CD4-positive, alpha-beta T cell (primary cell): ENCODE measurements at regions not wholly inside any gene's neighbourhood (a gene's known extent, or its start where the extent isn't known, plus 50 kb on each side); places are given as distances from the start of the nearest gene placed in this dataset.

Source experiments
- ATAC-seq: fragments of 200-7000 bp; cut with Tn5 transposase; one replicate; pipeline ENCODE4 v1.10.0; 2022; ENCODE audit warnings: mild to moderate bottlenecking; ENCODE audit not compliant: poor library complexity
- CTCF ChIA-PET: fragments of 350-600 bp; sonication (Branson Sonifier 250); formaldehyde crosslinking; loops from one replicate; lab custom pipeline; 2021; ENCODE audit warnings: antibody characterized with exemption, inconsistent platforms; lab: Charles Lee
- POLR2A ChIA-PET: fragments of 350-600 bp; sonication (Branson Sonifier 250); formaldehyde crosslinking; loops from one replicate; lab custom pipeline; 2021; ENCODE audit warnings: antibody characterized with exemption, inconsistent platforms; lab: Charles Lee
- DNase-seq, 14 experiments: peaks; one replicate each; pipeline ENCODE4 v3.0.0-alpha.2; 2013 to 2020; ENCODE audit warnings: mixed read lengths in 2 of 14
- H3K27ac ChIP-seq, 2 donors: one replicate each; pipeline versions ENCODE4 v1.5.1 to v1.7.0; 2013; ENCODE audit warnings: low read length in 2 of 2, low read depth in 1 of 2, mild to moderate bottlenecking in 1 of 2
- H3K27me3 ChIP-seq, 2 experiments: 1 replicate in 1 of 2; 2 replicates in 1 of 2; pipeline versions ENCODE4 v1.6.1 to v1.7.0; 2013; ENCODE audit warnings: low read length in 2 of 2, control low read depth in 1 of 2, mild to moderate bottlenecking in 1 of 2, moderate library complexity in 1 of 2; ENCODE audit not compliant: insufficient read depth in 2 of 2, control insufficient read depth in 1 of 2
- H3K36me3 ChIP-seq: one replicate; pipeline ENCODE4 v1.6.1; 2013; ENCODE audit warnings: low read length, control low read depth; ENCODE audit not compliant: insufficient read depth
- H3K4me1 ChIP-seq: one replicate; pipeline ENCODE4 v1.6.1; 2013; ENCODE audit warnings: low read length, control low read depth; ENCODE audit not compliant: insufficient read depth
- H3K4me3 ChIP-seq: one replicate; pipeline ENCODE4 v1.5.1; 2013; ENCODE audit warnings: mild to moderate bottlenecking, low read length, moderate library complexity
- H3K9me3 ChIP-seq, 2 experiments: 1 replicate in 1 of 2; 2 replicates in 1 of 2; pipeline versions ENCODE4 v1.6.1 to v1.7.0; 2013; ENCODE audit warnings: low read length in 2 of 2, mild to moderate bottlenecking in 2 of 2, control low read depth in 1 of 2, moderate library complexity in 1 of 2; ENCODE audit not compliant: control insufficient read depth in 1 of 2, insufficient read depth in 1 of 2
- H3K27ac Mint-ChIP-seq: one replicate; pipeline ENCODE4 v1.8.0; 2020; ENCODE audit warnings: mixed read lengths
- H3K27me3 Mint-ChIP-seq: one replicate; pipeline ENCODE4 v1.8.0; 2021; ENCODE audit warnings: mixed read lengths
- H3K36me3 Mint-ChIP-seq: one replicate; pipeline ENCODE4 v1.8.0; 2021; ENCODE audit warnings: low read depth, mixed read lengths
- H3K4me1 Mint-ChIP-seq: one replicate; pipeline ENCODE4 v1.8.0; 2021; ENCODE audit warnings: low read depth, mixed read lengths
- H3K4me3 Mint-ChIP-seq: one replicate; pipeline ENCODE4 v1.8.0; 2020; ENCODE audit warnings: mild to moderate bottlenecking, mixed read lengths
- H3K9me3 Mint-ChIP-seq: one replicate; pipeline ENCODE4 v1.8.0; 2020; ENCODE audit warnings: mixed read lengths
- intact Hi-C, 2 experiments: fragments of 100-400 bp; cut with DNase I in 1 of 2; cut with micrococcal nuclease in 1 of 2; formaldehyde crosslinking; loops; one replicate each; pipeline versions ENCODE4 v1.15.1 to v1.9.0; 2023 to 2025; cut with DNase I, micrococcal nuclease
- TF ChIP-seq, protein P1 (sequence below): fragments of 200-600 bp; IDR thresholded peaks from one replicate; pipeline ENCODE4 v1.8.0; 2022; ENCODE audit warnings: antibody characterized with exemption, mild to moderate bottlenecking

DNA sequence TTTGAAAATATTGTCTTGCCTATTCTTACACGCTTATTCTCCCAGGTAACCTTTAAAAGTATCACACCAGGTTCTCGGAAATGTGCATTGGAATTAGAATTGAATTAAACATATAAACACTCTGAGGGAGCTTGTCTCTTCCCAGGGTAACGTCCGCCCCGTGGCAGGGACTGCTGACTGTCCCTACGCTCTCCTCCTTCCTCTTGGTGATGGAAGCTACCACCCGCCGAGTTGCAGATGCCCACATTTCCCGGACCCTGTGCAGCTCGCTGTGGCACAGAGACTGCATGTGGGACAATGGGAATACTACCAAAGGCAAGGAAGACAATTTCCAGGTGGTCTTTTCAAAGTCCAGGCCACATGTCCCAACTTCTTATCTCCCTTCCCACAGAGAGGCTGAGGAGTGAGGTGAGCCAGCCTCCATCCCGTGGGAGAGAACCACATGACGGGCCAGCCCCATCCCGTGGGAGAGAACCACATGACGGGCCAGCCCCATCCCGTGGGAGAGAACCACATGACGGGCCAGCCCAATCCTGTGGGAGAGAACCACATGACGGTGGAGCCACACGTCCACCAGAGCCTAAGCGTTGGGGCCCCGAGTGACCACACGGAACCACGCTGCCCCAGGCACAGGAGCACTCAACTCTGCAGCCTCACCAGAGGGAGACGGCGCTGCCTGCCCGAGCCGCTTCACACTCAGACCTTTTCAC lies 249.4 kb upstream of the IRX1 start:
- Histone ChIP-seq H3K4me1 (no peaks in the 10 kb centered on the region), H3K4me3 (no peak overlapping the region), H3K27me3 (no peaks in the 10 kb centered on the region), H3K27ac (no peak overlapping the region), H3K36me3 (no peaks in the 10 kb centered on the region), H3K9me3 (peaks cover 0 to 62% of the 10 kb centered on the region in 2 experiments)
- Mint-ChIP-seq H3K4me3 (no peak overlapping the region), H3K9me3 (peaks cover 9% of the 10 kb centered on the region), H3K4me1 (no peaks in the 10 kb centered on the region), H3K36me3 (no peaks in the 10 kb centered on the region), H3K27me3 (no peaks in the 10 kb centered on the region), H3K27ac (no peak overlapping the region)
- ChIA-PET POLR2A (no interaction called here), CTCF (no interaction called here)
- ATAC-seq (no peak), DNase-seq (no peak)
- intact Hi-C loops = no loop called here
- TF ChIP-seq, protein P1, sequence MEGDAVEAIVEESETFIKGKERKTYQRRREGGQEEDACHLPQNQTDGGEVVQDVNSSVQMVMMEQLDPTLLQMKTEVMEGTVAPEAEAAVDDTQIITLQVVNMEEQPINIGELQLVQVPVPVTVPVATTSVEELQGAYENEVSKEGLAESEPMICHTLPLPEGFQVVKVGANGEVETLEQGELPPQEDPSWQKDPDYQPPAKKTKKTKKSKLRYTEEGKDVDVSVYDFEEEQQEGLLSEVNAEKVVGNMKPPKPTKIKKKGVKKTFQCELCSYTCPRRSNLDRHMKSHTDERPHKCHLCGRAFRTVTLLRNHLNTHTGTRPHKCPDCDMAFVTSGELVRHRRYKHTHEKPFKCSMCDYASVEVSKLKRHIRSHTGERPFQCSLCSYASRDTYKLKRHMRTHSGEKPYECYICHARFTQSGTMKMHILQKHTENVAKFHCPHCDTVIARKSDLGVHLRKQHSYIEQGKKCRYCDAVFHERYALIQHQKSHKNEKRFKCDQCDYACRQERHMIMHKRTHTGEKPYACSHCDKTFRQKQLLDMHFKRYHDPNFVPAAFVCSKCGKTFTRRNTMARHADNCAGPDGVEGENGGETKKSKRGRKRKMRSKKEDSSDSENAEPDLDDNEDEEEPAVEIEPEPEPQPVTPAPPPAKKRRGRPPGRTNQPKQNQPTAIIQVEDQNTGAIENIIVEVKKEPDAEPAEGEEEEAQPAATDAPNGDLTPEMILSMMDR = no peak

DNA sequence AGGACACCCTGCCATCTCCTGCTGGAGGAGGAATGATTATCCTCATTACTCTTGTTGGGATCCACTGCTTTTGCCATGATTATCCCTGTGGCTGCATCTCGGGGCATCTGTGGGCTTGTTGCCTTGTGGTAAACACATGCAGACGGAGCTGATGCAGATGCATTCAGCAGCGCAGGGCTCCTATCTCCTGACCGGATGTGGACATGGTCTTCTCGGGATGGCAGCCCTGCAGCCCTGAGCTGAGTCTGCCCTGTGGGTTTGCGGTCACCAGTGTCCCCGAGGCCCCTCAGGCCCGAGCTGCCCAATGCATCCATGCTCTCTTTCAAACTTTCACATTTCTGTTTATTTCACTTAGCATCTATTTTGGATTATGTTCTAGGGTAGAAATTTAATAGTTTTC lies 250.4 kb upstream of the IRX1 start:
- no peaks in the 10 kb centered on the region for H3K36me3 Mint-ChIP-seq
- no peaks in the 10 kb centered on the region for H3K4me1 ChIP-seq
- intact Hi-C loops = no loop called here
- H3K27ac Mint-ChIP-seq = no peak overlapping the region
- H3K27me3 ChIP-seq = no peaks in the 10 kb centered on the region
- ChIA-PET CTCF (no interaction called here), POLR2A (no interaction called here)
- no peak overlapping the region for H3K4me3 Mint-ChIP-seq
- H3K27me3 Mint-ChIP-seq = no peaks in the 10 kb centered on the region
- H3K4me1 Mint-ChIP-seq = no peaks in the 10 kb centered on the region
- peaks cover 0 to 62% of the 10 kb centered on the region in 2 experiments for H3K9me3 ChIP-seq
- no peak overlapping the region for H3K4me3 ChIP-seq
- no peaks in the 10 kb centered on the region for H3K36me3 ChIP-seq
- DNase-seq (no peak), ATAC-seq (no peak)
- no peak overlapping the region for H3K27ac ChIP-seq
- TF ChIP-seq, protein P1 = no peak
- peaks cover 9% of the 10 kb centered on the region for H3K9me3 Mint-ChIP-seq

DNA sequence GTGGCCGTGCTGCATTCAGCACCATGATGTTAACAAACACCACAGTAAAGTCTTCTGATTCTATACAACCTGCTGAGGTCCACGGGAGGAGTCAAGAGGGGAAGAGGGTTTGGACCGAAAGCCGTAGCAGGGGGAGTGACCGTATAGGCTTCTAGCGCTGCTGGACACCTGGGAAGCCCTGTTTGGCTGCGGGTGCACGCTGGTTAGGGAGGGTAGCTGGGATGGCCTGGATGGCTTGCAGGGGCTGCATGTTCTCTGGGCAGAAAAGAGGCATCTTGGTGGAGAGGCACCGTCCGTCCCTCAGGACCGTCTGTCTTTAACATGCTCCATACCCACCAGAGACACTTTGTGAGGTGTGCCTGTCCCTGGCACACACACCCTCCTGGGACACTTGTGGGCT lies 251.0 kb upstream of the IRX1 start:
- no peak overlapping the region for H3K4me3 Mint-ChIP-seq
- H3K4me1 Mint-ChIP-seq = no peaks in the 10 kb centered on the region
- POLR2A ChIA-PET = no interaction called here

More for the DNA sequence above, 251.0 kb upstream of the IRX1 start:
- no peaks in the 10 kb centered on the region for H3K36me3 Mint-ChIP-seq
- no peaks in the 10 kb centered on the region for H3K36me3 ChIP-seq
- intact Hi-C loops = no loop called here
- H3K27ac ChIP-seq = no peak overlapping the region
- no peaks in the 10 kb centered on the region for H3K4me1 ChIP-seq
- no peak overlapping the region for H3K4me3 ChIP-seq
- no peak for DNase-seq
- no peaks in the 10 kb centered on the region for H3K27me3 Mint-ChIP-seq
- H3K9me3 ChIP-seq = peaks cover 0 to 65% of the 10 kb centered on the region in 2 experiments
- ATAC-seq = no peak
- CTCF ChIA-PET = no interaction called here
- H3K27ac Mint-ChIP-seq = no peak overlapping the region
- TF ChIP-seq, protein P1 = no peak
- H3K9me3 Mint-ChIP-seq = peaks cover 5% of the 10 kb centered on the region
- H3K27me3 ChIP-seq = no peaks in the 10 kb centered on the region
